Eye (tissue), 1 donor: ENCODE measurements at regions not wholly inside any gene's neighbourhood (a gene's known extent, or its start where the extent isn't known, plus 50 kb on each side); places are given as distances from the start of the nearest gene placed in this dataset.
"Not testable (repeated sequence)": the region's sequence is repeated elsewhere in the genome, so short reads cannot be mapped to it uniquely, and the experiment has no call there.

ENCODE experiments used
- DNase-seq: peaks from one replicate; pipeline ENCODE4 v3.0.0-alpha.2; 2015

DNA sequence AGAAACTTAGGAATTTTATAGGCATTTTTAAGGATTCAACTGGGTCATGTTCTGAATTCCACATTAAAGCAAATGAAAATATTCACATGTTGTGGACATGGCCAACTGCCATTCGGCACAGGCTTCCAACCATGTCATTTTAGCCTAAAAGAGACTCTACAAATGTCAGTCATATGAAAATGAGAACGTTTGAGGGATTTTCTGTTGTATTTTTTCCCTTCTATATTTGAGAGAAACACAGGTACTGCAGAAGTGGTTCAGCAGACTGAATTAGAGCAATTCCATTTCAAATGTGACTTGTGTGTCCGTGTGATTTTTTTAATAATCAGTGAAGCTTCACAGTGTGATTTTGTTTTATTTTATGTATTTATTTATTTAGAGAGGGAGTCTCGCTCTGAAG is 124.3 kb downstream of the TP53TG3F start:
- not testable (repeated sequence) for DNase-seq

DNA sequence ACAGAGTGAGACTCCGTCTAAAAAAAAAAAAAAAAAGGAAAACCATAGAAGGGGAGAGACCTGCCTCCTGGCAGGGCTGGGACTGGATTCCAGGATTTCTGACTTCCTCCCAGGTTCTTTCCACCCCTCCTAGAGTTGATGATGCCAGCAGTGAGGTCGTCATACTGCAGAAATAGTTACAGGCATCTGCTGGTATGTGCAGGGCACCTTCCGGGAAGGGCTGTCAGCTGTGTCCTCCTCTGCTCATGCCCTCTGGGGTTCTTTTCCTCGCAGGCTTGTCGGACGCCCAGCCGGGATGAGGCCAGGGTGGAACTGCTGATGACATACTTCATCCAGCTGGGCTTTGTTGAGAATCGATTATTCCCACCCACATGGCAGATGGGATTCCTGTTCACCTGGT is 129.2 kb downstream of the TP53TG3F start:
- DNase-seq: not testable (repeated sequence)

DNA sequence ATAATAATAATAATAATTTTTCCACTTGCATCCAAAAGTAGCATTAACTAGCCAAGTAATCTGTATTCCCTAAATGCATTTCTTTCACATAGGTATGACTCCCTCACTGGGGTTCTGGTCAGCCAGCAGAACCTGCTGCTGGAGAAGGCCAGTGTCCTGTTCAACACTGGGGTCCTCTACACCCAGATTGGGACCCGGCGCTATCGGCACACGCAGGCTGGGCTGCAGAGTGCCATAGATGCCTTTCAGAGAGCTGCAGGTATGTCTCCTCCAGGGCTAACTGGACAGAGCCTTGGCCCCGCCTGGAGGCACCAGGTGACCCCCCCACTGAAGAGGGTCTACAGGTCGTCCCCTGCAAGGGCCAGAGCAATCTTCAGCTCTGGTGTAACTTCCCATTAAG is 133.9 kb downstream of the TP53TG3F start:
- DNase-seq: not testable (repeated sequence)

DNA sequence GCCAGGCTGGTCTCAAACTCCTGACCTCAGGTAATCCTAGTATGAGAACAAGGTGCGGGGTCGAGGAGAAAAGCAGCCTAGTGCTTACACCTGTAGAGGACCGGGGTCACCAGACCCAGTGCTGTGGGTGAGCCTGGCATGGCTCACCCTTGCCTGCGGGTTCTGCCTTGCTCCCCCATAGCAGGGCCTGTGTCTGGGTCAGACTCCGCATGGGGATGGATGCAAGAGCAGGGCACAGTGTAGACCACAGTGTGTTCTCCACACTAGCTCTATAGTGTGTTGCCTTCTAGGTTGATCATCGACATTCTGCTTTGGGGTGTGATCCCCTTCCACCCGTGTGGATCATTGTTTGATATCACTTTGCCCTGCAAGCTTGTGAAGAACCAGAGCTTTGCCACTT is 135.7 kb downstream of the TP53TG3F start:
- not testable (repeated sequence) for DNase-seq

DNA sequence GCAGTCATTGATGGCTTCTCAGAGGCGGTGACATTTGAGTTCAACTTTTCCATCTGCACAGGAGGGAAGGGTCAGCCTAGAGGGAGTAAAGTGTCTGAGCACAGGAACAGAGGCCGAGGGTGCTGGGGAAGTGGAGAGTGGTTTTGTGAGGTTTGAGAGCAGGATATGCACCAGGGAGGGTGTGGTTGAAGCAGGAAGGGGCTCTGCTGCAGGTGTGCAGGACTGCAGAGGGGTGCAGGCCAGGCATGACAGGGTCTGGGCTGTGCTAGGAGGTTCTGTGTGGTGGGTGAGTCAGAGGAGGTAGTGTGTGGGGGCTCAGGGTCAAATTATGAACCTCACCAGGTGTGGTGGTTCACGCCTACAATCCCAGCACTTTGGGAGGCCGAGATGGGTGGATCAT is 141.6 kb downstream of the TP53TG3F start:
- not testable (repeated sequence) for DNase-seq

DNA sequence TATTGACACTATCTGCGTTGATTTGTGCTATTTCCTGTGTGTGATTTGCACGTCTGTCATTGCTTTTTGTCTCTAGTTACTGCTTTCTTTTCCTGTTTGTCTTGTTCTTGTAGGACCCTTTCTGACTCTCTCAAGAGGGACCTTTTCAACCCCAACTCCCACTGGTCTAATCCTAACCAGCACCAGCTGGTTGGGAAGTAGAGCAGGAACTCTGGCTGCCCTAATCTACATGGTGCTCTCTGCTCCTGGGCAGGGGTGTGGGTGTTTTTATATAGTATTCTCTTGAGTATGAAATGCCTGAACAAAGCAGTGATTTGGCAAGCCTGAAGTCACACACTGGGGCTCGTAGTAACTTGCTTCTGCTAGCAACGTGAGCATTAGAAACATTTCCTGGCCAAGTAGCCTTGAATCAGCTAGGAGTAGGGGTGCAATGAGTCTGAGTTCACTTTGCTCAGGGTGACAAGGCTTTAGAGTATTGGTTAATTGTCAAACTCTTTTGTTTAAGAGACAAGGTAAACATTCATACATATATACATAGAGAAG is 164.2 kb downstream of the TP53TG3F start:
- DNase-seq: not testable (repeated sequence)

DNA sequence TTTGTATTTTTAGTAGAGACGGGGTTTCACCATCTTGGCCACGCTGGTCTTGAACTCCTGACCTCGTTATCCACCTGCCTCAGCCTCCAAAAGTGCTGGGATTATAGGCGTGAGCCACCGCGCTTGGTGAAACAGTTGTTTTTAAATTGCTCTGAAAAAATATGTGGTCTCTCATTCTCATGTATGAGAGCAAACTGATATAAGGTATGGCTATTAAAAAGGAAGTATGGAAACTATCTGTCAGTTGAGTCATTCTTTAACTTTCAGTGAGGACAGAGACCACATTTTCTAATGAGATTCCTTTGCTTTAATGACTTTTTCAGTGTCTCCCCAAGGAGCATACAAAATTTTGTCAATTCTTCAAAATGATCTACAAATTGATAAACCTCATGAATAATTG is 169.5 kb downstream of the TP53TG3F start:
- DNase-seq: not testable (repeated sequence)

DNA sequence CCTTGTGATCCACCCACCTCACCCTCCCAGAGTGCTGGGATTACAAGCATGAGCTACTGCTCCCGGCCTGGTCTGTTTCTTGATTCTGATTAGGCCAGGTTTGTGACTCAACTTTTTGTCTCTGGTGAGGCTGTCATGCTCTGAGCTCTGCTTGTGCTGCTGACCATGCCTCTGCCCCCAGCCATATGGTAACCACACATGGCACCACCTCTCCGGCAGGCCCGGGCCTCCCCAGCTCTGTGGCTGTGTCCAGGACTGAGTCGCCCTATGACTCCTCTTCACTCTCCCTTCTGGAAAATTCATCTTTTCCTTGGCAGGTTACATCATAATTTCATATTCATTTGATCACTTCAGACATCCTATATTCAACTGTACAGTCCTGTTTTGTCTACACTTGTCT is 172.3 kb downstream of the TP53TG3F start:
- DNase-seq: not testable (repeated sequence)

DNA sequence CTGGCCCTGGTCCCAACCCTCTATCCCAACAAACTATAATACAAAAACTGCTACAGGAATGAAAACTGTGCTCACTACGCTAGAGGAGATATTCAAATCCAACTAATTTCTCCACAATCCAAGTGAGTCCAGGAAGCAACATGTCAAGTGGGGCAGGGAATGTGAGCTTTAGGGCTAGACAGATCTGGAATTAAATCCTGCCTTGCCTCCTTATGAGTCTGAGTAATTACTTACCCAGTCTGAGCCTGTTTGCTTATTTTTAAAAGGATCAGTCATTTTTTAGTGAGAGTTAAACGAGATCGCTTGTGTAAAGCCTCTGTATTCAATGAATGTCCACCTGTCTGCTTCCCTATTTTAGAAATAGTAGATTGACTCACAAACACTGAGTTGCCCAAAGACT is 174.6 kb downstream of the TP53TG3F start:
- not testable (repeated sequence) for DNase-seq

DNA sequence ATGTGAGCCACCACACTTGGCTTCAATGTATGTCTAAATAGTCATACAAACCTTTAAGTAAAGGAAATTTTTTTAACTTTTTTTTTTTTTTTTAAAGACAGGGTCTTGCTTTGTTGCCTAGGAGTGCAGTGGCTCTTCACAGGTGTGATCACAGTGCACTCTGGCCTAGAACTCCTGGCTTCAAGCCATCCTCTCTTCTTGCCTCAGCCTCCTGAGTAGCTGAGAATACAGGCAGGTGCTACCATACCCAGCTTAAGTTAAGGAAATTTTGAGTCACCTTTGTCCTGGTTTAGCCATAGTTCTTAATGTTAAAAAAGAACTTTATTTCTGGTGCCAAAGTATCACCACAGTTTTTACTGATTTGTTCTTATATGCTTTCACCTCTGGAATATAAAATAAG is 177.3 kb downstream of the TP53TG3F start:
- DNase-seq: not testable (repeated sequence)

DNA sequence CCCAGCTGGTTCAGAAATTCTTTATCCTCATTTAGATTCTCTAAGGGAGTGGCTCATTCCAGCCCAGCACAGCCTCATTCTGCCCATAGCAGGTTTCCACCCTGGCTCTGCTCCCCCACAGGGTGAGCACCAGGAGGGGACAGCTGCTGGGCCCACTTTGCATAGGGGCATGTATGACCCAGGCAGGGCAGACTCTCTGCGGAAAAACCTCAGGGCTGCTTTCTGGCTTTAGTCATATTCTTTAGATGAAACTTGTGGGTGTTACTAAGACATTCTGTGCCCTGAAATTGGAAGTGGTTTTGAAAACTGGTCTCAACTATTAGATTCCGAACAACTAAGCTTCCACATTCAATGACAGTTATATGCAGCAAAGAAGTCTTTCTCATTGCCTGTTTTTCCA is 183.9 kb downstream of the TP53TG3F start:
- not testable (repeated sequence) for DNase-seq

DNA sequence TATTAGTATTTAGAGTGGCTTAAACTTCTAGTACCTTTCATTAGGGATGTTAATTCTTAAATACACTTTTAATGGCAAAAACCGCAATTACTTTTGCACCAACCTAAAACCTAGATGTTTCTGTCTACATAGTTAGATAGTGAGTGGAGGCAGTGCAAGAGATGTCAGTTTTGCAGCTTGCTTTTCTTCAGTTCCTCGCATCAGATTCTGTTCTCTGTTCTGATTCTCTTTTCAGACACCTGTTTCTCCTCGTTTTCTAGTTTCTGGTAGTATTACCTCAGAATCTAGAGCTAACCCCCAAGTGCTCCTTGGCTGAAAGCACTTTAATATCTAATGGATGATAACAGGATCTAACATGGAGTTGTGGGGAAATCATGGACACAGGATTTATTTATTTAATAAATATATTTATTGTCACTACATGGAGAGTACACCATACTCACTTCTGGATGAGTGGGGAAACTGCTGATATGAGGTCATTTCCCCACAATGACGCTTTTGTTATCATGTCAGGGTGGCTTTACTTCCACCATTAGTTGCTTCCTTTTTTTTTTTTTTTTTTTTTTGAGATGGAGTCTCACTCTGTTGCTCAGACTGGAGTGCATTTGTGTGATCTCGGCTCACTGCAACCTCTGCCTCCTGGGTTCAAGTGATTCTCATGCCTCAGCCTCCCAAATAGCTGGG is 184.4 kb downstream of the TP53TG3F start:
- DNase-seq: not testable (repeated sequence)

DNA sequence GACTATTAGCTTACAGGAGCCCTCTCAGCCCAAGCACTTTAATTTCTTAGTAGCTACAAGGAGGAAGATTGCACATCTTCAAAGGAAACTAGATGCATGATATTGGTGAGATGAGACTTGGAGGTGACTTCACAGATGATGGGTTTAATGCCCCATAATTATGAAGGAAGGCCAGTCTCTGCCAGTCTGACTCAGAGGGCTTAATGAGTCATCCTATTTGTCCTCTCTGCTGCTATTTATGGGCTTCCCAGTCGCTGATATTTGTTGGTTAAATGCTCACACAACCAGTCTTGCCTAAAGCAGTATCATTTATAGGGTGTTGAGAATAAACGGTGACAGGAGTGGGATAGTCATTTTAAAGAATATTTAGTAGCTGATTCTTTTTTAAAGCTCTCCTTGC is 187.0 kb downstream of the TP53TG3F start:
- DNase-seq: not testable (repeated sequence)

DNA sequence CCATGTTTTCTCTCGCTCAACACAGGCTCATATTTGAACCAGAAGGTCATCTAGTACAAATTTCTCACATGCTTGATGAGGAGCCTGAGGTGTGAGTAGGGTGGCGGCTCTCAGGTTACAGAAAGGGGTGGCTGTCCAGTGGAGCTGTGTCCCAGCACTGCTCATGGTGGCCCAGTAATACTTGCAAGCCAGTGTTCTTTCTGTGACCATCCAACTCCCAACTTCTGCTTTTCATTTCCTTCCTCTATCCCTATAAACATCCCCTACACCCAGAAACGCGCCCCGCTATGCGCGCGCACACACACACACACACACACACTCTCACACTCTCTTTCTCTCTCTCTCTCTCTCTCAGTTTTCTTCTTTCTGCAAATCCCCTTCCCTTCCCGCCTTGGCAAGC is 196.3 kb downstream of the TP53TG3F start:
- DNase-seq: not testable (repeated sequence)

DNA sequence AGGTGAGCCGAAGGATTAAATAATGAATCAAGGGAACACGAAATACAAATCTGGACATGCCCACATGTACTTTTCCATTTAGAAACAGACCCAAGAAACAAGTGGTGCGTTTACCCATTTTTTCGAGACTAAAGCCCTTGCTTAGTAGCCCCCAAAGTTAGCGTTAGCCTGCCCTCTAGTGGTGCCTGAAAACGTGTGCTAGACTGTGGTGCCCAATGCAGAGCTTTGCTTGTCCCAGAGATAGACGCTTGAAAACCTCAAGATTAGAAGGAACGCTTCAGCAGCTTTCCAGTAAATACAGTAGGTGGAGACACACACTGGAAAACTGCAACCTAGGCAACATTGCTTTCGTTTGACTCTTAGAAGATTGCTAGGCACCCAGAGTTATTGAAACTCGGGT is 197.0 kb downstream of the TP53TG3F start:
- DNase-seq: not testable (repeated sequence)

DNA sequence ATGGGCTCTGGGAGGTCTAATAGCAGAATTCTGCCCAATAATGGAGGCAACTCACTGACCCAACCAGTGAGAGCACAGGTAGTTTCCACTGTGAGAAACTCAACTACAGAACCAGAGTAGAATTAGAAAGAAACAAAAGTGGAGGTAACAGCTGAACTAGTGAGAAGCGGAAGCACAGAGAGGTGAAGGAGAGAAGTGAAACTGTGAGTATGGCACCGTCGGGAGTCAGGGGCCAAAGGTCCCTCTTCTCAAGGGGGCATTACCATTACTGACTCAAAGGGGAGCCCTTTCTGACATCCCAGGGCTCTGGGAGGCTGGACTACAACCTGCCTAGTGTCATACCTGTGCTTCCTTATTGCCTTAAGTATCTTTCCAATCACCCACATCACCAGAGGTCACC is 198.3 kb downstream of the TP53TG3F start:
- not testable (repeated sequence) for DNase-seq

DNA sequence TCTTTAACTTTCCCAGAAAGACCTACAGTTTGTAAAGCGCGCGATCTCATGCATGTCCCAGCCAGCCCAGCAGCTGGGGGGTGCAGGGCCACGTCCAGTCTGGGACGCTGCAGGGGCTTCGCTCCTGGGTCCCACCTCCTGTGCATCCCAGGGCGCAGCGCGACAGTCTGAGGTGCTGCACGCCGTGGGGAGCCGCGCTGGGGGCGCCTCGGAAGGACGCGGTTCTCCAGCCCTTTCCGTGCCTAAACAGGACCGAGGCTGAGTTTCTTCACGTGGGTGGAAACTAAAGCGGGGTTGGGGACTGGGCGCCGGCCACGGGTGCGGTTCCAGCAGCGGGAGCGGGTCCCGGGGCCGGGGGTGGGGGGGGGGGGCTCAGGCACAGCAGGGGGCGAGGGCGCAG is 221.4 kb downstream of the TP53TG3F start:
- DNase-seq: not testable (repeated sequence)

DNA sequence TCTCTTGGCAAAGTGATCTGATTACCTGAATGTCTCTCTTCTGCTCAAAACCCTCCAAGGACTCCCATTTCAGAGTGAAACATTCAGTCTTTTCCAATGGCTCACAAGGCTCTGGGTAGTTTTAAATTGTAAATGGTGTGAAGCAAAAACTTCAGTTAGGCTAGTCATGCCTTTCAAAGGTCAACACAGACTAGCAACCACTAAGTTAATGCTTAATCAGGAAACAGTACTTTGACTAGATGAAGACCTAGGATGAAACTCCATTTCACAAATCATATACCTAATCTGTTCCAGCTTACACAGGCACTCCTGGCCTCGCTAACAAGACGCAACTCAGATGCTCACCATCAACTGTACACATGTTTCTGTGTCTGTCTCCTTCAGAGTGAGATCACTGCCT is 240.9 kb downstream of the TP53TG3F start:
- DNase-seq: not testable (repeated sequence)

DNA sequence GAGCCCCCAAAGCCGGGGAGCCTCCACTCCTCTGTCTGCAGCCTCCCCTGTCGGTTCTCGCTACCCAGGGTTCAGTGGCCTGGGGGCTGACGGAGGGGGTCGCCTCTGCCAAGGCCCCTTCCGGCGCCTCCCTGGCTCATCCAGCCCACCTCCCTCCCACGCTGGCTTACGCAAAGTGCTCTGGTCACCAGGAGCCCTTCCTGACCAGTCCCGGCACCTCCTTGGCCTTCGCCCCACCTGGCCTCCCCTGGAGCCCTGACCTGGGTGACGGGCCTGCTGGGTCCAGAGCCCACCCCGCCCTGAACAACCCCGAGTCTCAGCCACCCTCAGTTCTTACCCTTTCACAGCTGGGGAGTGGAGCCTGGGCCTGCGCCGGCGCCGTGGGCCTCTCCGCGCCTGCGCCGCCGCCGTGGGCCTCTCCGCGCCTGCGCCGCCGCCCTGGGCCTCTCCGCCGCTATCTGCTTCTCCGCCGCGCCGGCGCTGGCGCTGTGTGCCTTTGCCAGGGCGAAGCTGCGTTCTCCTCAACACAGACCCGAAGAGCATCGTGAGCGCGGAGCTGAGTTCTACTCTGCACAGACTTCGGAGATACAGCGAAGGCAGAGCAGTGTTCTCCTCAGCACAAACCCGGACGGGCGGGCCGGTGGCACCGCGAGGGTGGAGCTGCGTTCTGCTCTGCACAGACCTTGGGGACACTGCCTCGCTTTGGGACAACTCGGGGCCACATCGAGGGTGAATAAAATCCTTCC is 247.6 kb downstream of the TP53TG3F start:
- not testable (repeated sequence) for DNase-seq

DNA sequence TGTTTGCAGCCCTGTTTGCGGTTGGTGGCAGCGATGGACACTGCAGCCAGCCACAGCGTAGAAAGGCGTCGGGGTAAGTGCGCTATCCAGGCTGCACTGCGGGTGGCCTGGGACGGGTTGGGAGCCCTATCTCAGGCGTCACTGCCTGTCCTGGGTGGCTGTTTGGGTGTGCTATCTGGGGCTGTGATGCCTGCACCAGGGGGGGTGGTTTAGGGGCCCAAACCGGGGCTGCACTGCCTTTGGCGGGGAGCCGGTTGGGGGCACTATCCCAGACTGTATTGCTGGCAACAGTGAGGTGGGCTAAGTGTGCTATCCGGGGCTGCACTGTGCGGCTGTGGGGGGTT is 248.2 kb downstream of the TP53TG3F start:
- DNase-seq: not testable (repeated sequence)

DNA sequence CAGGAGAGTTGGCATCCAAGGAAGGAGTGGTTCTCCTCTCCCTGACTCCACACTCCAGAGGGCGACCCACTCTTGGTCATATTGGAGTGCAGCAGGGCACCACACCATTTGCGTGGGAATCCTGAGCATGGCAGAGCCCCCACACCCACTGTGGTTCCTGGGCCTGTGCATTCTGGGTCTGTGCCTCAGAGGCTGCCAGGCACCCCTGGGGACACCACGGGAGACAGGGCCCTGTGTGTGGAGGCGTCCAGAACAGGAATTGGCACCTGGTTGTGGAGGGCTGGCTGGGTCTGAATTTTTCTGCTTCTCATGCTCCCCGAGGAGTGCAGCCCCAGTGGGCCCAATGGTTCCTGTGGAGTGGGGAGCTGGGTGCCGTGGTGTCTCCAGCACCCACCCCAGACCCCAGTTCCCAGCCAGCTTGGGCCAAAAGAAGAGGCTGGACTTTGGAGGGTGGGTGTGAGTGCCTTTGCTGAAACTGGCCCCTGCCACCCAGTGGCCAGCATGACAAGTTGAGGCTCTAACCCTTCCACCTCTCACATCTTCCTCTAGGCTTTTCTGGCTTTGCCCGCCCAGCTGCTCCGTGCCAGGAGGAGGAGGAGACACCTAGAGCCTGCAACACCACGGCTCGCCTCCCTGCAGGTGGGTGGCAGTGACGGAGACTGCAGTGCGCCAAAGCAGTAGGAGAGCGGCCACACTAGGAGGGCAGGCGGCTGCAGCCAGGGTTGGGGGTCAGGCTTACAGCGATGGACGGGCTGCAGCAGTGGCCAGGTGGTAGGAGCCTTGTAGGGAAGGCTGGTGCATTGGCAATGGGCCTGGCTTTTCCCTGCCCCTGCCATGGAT is 250.7 kb downstream of the TP53TG3F start:
- DNase-seq: not testable (repeated sequence)

DNA sequence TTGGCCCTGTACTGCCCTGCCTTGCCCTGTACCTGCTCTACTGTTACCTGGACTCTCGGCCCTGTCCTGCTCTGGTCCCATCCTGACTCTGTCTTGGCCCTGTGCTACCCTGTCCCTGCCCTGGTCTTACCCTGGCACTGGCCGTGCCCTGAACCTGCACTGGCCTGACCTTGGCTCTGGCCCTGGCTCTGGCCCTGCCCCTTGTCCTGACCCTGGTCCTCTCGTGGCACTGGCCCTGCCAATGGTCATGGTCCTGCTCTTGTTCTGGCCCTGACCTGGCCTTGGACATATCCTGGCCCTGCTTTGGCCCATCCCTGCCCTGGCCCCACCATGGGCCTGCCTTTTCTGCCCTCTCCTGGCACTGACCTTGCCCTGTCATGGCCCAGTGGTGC is 251.3 kb downstream of the TP53TG3F start:
- DNase-seq: not testable (repeated sequence)

DNA sequence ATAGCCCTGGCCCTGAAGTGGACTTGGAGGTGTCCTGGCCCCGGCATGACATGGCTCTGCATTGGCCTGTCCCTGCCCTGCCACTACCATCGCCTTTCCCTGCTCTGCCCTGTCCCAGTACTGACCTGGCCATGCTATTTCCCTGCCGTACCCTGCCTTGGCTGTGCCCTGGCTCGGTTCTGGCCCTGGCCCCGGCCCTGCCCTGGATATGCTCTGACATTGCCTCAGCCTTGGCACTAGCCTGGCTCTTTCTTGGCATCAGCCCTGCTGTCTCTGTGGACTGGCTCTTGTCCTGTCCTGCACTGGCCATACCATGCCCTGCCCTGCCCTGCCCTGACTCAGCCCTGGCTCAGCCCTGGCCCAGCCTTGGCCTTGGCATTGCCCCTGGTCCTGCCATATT is 252.2 kb downstream of the TP53TG3F start:
- not testable (repeated sequence) for DNase-seq
